ENCODE measurements at regions not wholly inside any gene's neighbourhood (a gene's known extent, or its start where the extent isn't known, plus 50 kb on each side); places are given as distances from the start of the nearest gene placed in this dataset.
"Not testable (repeated sequence)": the region's sequence is repeated elsewhere in the genome, so short reads cannot be mapped to it uniquely, and the experiment has no call there.

DNA sequence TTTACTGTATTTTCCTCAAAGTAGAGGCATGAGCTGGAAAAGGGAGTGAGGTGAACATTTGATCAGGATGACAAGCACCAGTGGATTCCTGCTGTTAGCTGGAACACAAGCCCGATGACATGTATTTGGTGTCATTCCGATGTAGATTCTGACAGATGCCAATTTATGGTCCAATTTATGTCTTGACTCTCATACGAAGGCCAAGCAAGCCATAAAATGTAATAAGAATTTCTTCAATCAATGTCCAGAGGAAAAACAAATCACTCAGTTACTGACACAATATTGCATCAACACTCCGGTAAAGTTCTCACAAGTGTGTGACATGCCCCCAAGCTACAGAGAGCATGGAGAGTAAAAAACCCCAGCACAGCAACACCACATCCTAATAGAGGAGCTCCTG lies 138.3 kb upstream of the ZNF521 start:
- BruUV-seq (replicated peaks): no TSS peak

DNA sequence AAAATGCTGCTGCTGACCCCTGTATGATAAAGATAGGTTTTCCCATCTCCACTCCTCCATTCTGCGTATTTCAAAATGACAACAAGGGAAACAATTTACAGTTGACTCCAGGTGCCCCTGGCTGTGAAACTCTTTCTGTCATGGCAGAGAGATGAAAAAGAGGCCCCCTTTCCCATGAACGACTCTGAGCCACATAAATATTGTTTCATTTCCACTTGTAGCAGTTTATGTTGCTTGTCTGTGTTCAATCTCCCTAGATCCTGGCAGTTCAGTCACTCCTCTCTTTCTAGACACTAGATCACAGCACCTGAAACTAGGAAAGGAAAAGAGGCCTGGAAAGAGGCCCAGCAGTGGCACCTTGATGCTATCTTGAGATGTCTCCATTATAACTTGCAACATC lies 121.0 kb upstream of the ZNF521 start:
- DNase-seq (ENCODE audit: low read depth, low spot score) (no peak), ATAC-seq (no peak)
- BruUV-seq (replicated peaks): no TSS peak
- no peaks in the 10 kb centered on the region for H4K20me1 ChIP-seq (ENCODE audit: insufficient read depth)
- no peaks in the 10 kb centered on the region for H3K9me2 ChIP-seq (ENCODE audit: insufficient read depth)
- H3K4me1 ChIP-seq (ENCODE audit: control insufficient read depth in 1 of 2, insufficient read depth in 2 of 2, low read length in 2 of 2): no peaks in the 10 kb centered on the region
- no peaks in the 10 kb centered on the region for H3K9me3 ChIP-seq (ENCODE audit: control insufficient read depth in 1 of 2, insufficient read depth in 1 of 2, low read depth in 1 of 2, low read length in 2 of 2)
- TF ChIP-seq POLR2A (IDR thresholded peaks at IDR 0.05; ENCODE audit: borderline replicate concordance, extremely low read depth, insufficient read depth, insufficient read length) (no peak), SP1 (IDR thresholded peaks at IDR 0.05; ENCODE audit: low read depth) (no peak), SIN3A (IDR thresholded peaks at IDR 0.05; ENCODE audit: low read depth) (no peak), POLR2AphosphoS5 (IDR thresholded peaks at IDR 0.05; ENCODE audit: low read depth, low read length) (no peak), ZFX (IDR thresholded peaks at IDR 0.05) (no peak), RAD21 (IDR thresholded peaks at IDR 0.05; ENCODE audit: low read depth) (no peak)
- POLR2A ChIA-PET: no interaction called here
- H3K9ac ChIP-seq (ENCODE audit: low read length): no peak overlapping the region
- intact Hi-C loops (cut with micrococcal nuclease): no loop called here
- H3K27ac ChIP-seq (ENCODE audit: low read depth, low read length): no peak overlapping the region
- CTCF ChIA-PET: no interaction called here
- H2AFZ ChIP-seq (ENCODE audit: low read depth, low read length, poor library complexity, severe bottlenecking): no peak overlapping the region
- RAD21 ChIA-PET (ENCODE audit: low non-redundant PET in 1 of 2, low total read pairs in 2 of 2, uncharacterized antibody in 2 of 2, unreplicated experiment in 2 of 2): no interaction called here
- no peak overlapping the region for H3K4me3 ChIP-seq (replicated peaks in 1 of 2; ENCODE audit: low read depth in 1 of 2, low read length in 2 of 2)
- no peaks in the 10 kb centered on the region for H3K36me3 ChIP-seq (ENCODE audit: control insufficient read depth in 1 of 2, insufficient read depth in 2 of 2, low read length in 2 of 2)
- H3K4me2 ChIP-seq (ENCODE audit: low read length): no peak overlapping the region
- H3K27me3 ChIP-seq (ENCODE audit: insufficient read depth, low read length): no peaks in the 10 kb centered on the region
- no peaks in the 10 kb centered on the region for H3K79me2 ChIP-seq (ENCODE audit: insufficient read depth, low read length)

More for the DNA sequence above, 138.3 kb upstream of the ZNF521 start:
- RAD21 ChIA-PET (ENCODE audit: low non-redundant PET in 1 of 2, low total read pairs in 2 of 2, uncharacterized antibody in 2 of 2, unreplicated experiment in 2 of 2): no interaction called here
- no peak overlapping the region for H3K4me3 ChIP-seq (replicated peaks in 1 of 2; ENCODE audit: low read depth in 1 of 2, low read length in 2 of 2)
- intact Hi-C loops (cut with micrococcal nuclease): no loop called here
- H4K20me1 ChIP-seq (ENCODE audit: insufficient read depth): no peaks in the 10 kb centered on the region
- H3K9me2 ChIP-seq (ENCODE audit: insufficient read depth): no peaks in the 10 kb centered on the region
- no peaks in the 10 kb centered on the region for H3K27me3 ChIP-seq (ENCODE audit: insufficient read depth, low read length)
- H3K9me3 ChIP-seq (ENCODE audit: control insufficient read depth in 1 of 2, insufficient read depth in 1 of 2, low read depth in 1 of 2, low read length in 2 of 2): no peaks in the 10 kb centered on the region
- no peak overlapping the region for H3K9ac ChIP-seq (ENCODE audit: low read length)
- POLR2A ChIA-PET: no interaction called here
- DNase-seq (ENCODE audit: low read depth, low spot score): no peak
- TF ChIP-seq CBX3 (IDR thresholded peaks at IDR 0.05; ENCODE audit: low read depth): no peak
- H3K36me3 ChIP-seq (ENCODE audit: control insufficient read depth in 1 of 2, insufficient read depth in 2 of 2, low read length in 2 of 2): no peaks in the 10 kb centered on the region
- no peaks in the 10 kb centered on the region for H3K79me2 ChIP-seq (ENCODE audit: insufficient read depth, low read length)
- H3K4me1 ChIP-seq (ENCODE audit: control insufficient read depth in 1 of 2, insufficient read depth in 2 of 2, low read length in 2 of 2): no peaks in the 10 kb centered on the region
- CTCF ChIA-PET: no interaction called here
- H2AFZ ChIP-seq (ENCODE audit: low read depth, low read length, poor library complexity, severe bottlenecking): no peak overlapping the region
- no peak for ATAC-seq
- H3K4me2 ChIP-seq (ENCODE audit: low read length): no peak overlapping the region
- H3K27ac ChIP-seq (ENCODE audit: low read depth, low read length): no peak overlapping the region

DNA sequence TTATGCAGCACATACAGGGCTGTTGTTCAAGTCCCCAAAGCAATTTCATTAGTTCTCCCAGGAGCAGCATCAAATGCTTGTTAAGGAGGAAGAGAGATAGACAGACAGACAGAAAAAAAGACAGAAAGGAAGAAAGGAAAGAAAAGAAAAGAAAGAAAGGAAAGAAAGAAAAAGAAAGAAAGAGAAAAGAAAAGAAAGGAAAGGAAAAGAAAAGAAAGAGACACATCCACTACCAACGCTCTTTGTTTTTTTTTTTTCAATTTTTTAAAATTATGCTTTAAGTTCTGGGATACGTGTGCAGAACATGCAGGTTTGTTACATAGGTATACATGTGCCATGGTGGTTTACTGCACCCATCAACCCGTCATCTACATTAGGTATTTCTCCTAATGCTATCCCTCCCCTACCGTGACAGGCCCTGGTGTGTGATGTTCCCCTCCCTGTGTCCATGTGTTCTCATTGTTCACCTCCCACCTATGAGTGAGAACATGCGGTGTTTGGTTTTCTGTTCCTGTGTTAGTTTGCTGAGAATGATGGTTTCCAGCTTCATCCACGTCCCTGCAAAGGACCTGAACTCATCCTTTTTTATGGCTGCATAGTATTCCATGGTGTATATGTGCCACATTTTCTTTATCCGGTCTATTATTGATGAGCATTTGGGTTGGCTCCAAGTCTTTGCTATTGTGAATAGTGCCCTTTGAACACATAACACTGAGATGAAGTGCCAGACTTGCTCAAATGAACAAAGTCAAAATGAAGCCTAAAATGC lies 119.0 kb upstream of the ZNF521 start:
- H3K4me2 ChIP-seq (ENCODE audit: low read length); H3K27me3 ChIP-seq (ENCODE audit: insufficient read depth, low read length); CTCF ChIA-PET; H2AFZ ChIP-seq (ENCODE audit: low read depth, low read length, poor library complexity, severe bottlenecking); H3K9me2 ChIP-seq (ENCODE audit: insufficient read depth); H3K27ac ChIP-seq (ENCODE audit: low read depth, low read length); POLR2A ChIA-PET; H3K9ac ChIP-seq (ENCODE audit: low read length); H3K4me3 ChIP-seq (replicated peaks in 1 of 2; ENCODE audit: low read depth in 1 of 2, low read length in 2 of 2); H3K9me3 ChIP-seq (ENCODE audit: control insufficient read depth in 1 of 2, insufficient read depth in 1 of 2, low read depth in 1 of 2, low read length in 2 of 2); BruUV-seq (replicated peaks); H3K36me3 ChIP-seq (ENCODE audit: control insufficient read depth in 1 of 2, insufficient read depth in 2 of 2, low read length in 2 of 2); ATAC-seq; H4K20me1 ChIP-seq (ENCODE audit: insufficient read depth); H3K4me1 ChIP-seq (ENCODE audit: control insufficient read depth in 1 of 2, insufficient read depth in 2 of 2, low read length in 2 of 2); intact Hi-C loops (cut with micrococcal nuclease); DNase-seq (ENCODE audit: low read depth, low spot score); H3K79me2 ChIP-seq (ENCODE audit: insufficient read depth, low read length); RAD21 ChIA-PET (ENCODE audit: low non-redundant PET in 1 of 2, low total read pairs in 2 of 2, uncharacterized antibody in 2 of 2, unreplicated experiment in 2 of 2): not testable (repeated sequence)

Data from HCT116 (cell line).